Hematopoietic multipotent progenitor cell treated with erythropoietin and hydrocortisone succinate and interleukin-3 and kit ligand, for 4 days (in vitro differentiated cells): ENCODE measurements at regions not wholly inside any gene's neighbourhood (a gene's known extent, or its start where the extent isn't known, plus 50 kb on each side); places are given as distances from the start of the nearest gene placed in this dataset.
"Not testable (repeated sequence)": the region's sequence is repeated elsewhere in the genome, so short reads cannot be mapped to it uniquely, and the experiment has no call there.

Experiments
- DNase-seq: peaks from one replicate; pipeline ENCODE4 v3.0.0-alpha.2; 2015

DNA sequence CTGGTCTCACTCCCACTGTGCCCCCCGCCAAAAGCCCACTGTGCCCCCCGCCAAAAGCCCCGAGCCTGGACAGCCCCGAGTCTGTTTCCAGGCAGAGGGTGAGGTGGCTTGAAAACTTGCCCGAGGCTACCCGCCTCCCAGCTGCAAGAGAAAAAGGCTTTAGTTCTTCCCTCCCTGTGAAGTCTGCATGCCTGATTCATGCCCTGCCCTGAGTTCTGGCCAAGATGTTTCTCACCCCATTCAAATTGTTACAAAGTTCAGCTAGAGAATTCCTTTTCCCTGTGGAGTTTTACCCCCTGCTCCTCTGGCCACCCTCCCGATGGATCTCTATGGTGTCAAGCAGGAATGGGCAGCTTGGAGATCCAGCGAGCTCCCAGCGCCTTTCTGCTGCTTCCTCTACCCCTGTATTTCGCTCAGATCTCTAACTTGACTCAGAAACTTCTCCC lies 298.8 kb upstream of the MAP3K7 start:
- no peak for DNase-seq

DNA sequence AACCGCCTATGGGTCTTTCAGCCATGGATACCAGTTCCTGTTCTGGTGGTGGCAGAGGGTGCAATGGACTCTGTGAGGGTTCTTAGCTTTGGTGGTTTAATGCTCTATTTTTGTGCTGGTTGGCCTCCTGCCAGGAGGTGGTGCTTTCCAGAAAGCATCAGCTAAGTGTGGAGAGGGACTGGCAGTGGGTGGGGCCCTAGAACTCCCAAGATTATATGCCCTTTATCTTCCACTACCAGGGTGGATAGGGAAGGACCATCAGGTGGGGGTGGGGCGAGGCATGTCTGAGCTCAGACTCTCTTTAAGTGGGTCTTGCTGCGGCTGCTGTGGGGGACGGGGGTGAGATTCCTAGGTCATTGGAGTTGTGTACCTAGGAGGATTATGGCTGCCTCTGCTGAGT lies 298.3 kb upstream of the MAP3K7 start:
- DNase-seq, result not testable (repeated sequence)

DNA sequence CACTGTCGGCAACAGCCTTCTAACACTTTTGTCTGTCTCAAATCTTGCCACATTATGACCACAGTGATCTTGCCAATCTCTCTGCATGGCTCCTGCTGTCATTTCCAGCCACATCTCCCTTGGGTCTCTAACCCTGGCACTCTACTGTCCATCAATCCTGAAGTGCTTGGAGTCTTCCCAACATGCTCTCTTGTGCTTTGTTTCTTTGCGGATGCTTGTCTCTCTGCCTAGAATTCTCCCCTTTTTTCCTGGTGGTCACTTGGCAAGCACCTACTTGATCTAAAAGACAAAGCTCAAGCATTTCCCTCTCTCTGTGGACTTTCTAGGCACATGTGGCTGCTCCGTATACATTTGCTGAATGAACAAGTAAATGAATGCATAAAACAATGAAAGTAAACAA lies 290.7 kb upstream of the MAP3K7 start:
- no peak for DNase-seq

DNA sequence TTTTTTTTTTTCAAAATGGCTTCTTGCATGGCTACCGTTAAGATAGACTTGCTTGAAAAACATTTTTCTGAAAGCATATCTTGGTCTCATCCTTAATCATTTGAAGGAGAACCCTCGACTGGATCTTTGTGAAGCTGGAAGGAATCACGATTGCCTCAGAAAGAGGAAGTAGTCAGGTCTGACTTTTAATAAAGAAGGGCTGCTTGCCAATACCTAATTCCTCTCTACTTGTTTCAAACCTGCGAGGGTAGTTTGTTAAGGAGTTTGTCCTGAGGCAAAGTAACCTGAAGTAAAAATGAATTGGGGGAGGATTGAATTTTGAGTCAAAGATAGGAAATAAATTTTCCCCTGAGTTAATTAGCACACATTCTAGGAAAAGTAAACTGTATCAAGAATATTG lies 288.1 kb upstream of the MAP3K7 start:
- peak; percentile 27 for DNase-seq

DNA sequence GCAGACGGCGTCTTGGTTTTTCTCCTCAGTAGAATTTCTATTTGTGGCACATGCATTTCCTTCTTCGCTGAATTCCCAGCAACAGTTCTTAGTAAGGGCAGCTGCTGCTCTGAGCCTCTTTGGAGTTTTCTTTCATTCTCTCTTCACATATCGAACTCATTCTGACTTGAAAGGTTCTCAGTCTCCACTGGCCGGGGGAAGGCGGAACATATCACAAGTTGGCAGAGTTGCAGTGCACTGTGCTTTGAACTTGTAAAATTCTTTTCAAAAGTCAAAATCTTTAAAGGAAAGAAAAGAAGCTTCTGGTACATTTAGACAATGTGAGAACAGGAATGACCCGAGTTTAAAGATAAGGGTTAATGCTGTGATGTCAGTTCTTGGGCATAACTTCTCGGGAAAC lies 286.1 kb upstream of the MAP3K7 start:
- DNase-seq, result no peak

DNA sequence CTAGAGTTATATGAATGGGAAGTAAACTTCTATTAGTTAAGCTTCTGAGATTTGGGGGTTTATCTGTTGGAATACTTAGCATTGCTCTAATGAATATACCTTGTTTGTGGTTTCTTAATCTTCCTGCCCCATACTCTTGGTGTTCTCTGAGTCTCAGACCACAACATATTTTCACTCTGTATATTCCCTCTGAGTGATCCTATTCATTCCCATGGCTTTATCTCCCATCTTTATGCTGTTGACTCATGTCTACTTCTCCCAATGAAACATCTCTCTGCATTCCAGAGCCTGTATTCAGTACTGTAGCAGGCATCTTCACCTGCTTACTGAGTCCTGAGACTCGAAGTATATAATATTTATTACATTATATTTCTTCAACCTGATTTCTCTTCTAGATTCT lies 283.7 kb upstream of the MAP3K7 start:
- no peak for DNase-seq

DNA sequence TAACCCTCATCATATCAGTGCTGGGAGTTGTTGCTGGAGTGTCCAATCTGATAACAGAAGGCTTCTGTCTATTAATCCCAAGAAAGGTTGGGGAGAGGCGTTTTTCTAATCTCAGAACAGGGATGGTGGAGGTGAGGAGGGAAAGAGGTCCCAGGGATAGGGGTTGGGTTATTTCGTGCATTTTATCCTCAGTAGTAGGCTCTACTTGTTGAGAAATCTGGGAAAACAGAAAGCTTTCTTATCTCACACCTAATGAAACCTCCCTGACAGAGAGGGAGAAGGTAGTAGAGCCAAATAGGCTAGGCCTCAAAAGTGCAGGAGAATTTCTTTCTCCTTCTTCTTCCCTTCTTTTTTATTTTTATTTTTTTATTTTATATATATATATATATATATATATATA lies 281.8 kb upstream of the MAP3K7 start:
- no peak for DNase-seq

DNA sequence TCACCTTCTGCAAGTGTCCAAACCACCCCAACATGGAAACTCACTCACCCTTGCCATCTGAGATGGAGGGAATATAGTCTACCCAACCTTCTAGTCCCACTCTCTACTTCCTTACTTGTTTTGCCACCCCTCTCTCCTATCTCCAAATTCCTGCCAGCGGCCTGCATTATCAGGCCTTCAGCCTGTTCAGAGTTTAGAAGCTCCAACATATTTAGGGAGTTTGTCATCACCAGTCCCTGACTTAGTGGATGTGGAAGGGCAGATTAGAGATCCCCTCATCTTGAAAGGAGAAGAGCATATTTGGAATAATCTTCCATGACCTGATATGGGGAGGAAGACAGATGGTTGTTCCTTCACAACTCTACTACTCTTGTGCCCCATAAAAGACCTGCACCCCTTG lies 281.4 kb upstream of the MAP3K7 start:
- no peak for DNase-seq

DNA sequence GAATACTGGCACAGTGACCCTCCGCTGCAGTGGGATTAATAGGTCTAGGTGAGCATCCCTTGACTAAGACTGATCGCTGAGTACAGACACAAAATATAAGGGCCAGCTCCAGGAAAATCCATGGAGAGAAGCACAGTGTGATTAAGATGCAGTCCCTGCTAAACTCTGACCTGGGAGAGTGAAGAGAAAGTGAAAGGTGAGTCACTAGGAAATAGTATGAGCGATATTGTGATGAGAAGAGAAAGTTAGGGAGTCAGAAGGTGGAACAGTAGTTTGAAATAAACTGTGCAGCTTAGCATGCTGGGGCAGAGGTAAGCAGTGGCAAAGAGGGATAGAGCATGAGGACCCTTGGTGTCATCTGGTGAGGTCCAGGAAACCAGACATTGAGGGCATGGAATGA lies 278.6 kb upstream of the MAP3K7 start:
- DNase-seq, result no peak

DNA sequence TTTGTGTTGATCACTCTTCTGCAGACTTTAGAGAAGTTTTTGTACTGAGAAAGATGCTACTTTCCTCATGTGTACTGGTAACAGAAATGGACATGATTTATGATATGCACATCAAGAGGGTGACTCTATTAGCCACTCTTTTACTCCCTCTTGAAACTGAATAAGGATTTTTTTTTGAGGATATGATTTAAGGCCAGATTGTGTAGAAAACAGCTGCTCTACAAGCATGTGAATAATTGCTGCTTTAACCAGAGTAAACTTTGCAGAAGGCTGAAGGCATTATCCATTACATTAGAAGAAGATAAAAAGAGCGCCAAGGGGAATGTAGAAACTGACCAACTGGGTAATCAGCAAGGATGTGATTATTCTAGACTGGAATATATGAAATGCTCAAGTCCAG lies 276.2 kb upstream of the MAP3K7 start:
- DNase-seq, result no peak

DNA sequence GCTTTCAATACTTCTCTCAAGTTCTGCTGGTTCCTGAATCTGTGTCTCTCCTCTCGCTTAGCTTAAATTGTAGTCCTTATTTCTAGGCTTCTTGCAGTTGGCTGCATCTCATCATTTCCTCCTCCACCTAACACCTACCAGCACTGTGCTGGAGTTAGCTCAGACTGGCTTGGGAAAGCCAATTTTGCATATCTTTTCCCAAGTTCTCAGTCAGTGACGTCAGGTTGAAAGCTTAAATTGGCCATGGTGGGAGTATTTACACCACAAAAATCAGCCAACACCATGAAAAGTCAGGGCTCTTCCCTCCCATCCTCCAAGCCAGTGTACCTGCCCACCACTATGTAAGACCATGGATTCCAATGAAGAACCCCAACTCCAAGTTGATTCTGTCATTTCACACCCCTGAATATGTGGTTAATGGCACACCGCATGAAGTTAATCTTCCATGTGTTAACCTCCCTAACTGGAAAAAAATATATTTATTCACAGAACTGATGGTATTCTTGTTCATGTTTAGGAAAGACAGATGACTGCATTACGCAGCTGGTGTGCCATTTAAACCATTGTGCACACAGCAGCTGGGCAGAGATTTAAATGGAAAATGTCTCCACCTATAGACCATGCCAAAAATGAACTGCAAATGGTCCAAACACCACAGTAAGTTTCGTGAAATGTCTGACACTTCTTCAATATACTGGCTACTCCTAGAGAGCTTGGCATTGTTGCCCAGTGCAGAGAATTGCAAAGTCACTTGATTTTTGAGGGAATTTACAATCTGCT lies 274.1 kb upstream of the MAP3K7 start:
- peak; percentile 40 for DNase-seq

DNA sequence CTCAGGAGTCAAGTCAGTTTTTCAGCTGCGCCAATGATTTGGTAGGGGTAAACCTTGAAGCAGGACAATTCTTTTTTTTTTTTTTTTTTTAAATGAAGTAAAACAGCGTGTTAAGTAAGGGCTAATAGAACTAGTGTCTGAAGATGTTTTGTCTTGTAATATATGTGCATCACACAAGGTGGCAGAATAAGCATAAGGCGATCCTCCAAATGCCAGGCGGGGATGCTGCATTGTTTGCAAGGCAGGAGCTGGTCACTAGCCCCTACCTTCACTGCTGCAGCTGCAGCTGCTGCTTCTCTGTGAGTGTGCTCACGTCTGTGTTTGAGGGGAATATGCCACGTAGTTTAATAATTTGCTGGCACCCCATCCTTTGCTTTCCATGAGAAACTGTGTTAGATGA lies 272.7 kb upstream of the MAP3K7 start:
- DNase-seq, result peak; percentile 43

DNA sequence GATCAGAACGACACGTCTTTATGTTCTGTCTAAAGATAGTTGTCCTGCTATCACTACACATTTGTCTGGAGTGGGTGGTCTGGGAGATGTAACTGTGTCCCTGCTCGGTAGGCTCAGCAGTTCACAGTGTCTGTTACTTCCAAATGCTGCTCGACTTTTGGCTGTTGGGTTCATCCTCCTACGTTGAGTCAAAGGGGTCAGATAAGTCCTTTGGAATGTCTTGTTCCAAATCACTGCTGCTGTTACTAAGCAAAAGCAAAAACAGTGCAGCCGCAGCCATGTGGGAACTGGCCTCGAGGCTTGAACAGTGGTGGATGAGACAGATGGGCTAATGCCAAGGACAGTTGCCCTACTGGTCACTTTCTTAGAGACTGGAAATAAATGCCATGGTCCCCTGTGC lies 272.2 kb upstream of the MAP3K7 start:
- no peak for DNase-seq

DNA sequence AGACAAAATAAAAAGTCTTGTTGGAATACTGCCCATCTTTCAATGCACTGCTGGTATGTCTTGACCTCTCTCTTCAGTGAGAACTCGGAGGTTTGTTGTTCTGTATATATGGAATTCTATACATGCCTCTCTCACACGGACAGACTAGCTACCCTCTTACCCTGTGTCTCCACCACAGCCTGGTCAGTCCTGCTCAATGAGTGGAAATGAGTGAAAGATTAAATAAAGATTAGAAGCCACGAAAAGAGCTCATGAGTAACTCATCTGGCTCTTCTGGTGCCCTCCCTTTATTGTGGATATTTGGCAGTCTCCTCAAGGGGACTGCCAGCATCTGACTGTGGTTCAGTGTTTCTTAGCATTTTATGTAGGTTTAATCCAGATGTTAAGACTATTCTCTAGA lies 262.8 kb upstream of the MAP3K7 start:
- DNase-seq, result peak; percentile 1

DNA sequence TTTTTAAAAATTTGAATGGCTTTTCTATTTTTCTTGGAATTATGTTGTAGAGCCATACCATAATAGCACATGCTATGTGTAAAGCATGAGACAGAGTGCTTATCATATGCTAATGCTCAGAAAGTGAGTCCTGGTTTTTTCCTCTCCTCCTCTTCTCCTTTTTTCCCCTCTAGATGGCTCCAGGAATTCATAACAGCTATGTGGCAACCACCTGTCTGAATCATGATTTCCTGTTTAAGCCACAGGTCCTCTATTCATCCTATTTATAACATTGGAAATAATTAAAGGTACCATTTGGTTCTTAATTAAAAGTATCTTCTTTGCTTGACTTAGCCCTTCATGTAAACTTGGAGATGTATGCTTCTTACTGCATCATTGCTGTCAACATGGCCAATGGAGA lies 260.0 kb upstream of the MAP3K7 start:
- no peak for DNase-seq

DNA sequence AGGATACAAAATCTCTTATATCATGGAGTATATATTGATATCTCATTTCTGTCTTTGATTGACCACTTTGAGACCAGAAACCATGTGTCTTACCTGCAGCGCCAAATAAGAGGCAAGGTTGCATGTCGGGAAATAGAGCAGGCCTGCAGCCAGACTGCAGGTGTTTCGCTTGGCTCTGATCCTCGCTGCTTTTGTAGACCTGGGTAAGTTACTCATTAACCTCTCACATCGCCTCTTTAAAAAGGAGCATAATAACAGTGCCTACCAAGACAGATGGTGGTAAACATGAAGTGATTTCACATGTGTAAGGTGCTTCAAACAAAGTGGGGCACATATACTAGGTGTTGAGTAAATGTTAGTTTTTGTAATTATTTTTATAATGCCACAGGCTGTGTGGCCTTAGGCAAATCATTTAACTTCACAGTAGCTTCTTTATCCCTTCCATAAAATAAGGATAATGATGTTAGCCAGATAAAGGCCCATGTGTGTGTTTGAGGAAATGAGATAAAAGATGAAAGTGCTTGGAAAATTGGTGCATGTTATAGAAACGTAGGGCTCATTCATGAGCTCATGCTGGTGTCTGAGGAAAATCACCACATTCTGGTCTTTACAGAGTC lies 248.8 kb upstream of the MAP3K7 start:
- no peak for DNase-seq

DNA sequence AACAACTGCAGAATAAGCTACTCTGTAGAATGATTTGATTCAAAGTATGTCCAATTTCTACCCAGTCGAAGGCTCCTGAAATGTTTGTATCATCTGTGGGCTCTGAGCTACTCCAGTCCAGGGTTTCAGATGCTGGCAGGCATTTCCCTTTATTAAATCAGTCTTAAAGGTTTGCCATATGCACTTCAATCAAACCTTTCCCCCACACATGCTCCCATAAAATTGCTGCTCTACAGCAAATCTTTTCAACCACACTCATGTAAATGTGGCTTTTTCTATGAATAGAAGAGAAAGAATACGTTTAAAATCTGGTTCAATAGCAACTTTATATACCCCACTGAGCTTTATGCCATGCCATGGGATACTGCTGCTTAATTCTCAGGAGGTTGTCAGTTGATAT lies 242.4 kb upstream of the MAP3K7 start:
- no peak for DNase-seq

DNA sequence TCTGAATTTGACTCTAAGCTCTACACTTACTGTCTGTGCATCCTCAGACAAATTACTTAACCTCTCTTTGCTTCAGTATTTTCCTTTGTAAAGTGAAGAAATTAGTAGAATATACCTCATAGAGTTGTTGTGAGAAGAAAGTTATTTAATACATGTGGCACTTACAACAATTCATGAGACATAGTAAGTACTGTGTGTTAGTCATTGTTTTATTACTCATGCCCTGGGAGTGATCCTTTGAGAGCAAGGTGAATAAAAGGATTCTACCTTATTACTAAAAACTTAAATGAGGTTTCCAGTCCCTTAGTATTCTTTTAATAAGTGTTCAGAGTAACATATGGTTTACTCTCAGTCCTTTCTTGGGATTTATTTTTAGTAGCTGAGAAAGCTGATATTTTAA lies 233.6 kb upstream of the MAP3K7 start:
- DNase-seq, result no peak

DNA sequence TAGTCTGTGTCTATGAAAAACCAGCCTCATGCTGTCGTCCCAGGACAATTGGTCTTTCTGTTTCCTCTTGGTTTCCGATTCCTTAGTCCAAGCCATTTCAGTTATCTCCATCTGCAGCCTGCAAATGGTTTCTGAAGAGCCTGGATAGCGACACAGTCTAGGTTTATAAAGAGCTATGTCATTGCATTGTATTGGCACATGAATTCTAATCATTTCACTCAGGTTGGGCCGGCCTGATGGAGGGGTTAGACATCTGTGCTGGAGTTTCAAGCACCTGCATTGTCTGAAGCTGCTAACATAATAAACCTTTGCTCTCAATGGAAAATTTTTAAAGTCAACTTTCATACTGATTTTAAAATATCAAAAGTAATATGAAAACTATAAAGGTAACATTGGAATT lies 232.6 kb upstream of the MAP3K7 start:
- no peak for DNase-seq

DNA sequence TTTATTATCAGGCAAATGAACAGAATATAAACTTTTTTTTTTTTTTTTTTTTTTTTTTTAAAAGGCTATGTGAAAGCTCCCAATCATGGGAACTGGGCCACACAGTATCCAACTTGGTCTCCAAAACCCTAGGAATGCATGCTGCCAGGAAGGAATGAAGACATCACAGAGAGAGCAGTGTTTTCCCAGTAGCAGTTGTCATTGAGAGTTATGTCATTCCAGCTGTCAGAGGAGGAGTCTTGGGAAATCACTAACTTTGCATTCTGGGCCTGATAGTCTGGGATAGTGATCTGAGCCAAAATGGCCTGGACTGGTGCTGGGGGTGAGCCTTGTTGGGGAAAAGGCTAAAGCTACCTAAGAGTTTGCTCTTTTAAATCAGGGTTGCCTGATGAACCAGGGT lies 231.3 kb upstream of the MAP3K7 start:
- DNase-seq, result no peak

DNA sequence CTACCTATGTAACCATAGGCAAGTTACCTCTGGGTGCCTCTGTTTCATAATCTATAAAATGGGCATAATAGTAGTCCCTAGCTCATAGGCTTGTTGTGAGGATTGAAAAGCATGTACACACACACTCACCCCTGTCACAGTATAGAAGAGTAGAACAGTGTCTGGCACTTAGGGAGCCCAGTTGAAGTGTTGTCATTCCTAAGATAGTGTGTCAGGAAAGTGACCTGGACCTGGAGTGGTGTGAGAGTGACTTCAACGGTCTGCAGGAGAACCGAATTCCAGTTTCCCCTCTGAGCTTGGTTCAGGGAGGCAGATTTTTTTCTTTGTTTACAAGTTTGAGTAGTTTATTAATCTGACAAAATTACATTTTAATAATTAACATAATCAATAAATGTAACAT lies 229.9 kb upstream of the MAP3K7 start:
- DNase-seq, result no peak

DNA sequence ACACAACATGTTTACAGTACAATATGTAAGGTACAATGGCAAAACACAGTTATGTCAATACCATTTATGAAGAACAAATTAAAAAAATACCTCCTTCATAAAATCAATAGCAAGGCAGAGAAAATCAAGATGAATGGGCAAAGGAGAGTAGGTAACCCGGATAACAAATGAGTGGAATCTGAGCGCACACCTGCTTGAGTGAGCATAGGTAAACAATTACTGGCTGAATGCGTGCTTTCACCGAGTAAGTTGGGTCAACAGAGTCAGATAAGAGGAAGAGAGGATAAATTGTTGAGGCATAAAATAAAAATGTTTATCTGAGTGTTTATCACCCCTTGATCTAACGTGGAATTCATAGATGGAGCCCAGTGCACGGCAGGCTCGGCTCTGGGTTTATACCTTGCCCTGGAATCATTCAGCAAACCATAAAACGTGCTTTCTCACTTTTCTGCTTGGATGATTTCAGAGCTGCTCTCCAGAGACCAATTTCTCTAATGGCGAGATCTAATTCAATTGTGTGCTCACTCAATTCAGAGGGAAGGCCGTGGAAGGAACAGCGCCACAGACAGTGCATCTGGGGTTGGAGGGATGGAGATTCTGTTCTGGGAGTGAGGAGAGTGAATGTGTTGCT lies 224.8 kb upstream of the MAP3K7 start:
- no peak for DNase-seq

DNA sequence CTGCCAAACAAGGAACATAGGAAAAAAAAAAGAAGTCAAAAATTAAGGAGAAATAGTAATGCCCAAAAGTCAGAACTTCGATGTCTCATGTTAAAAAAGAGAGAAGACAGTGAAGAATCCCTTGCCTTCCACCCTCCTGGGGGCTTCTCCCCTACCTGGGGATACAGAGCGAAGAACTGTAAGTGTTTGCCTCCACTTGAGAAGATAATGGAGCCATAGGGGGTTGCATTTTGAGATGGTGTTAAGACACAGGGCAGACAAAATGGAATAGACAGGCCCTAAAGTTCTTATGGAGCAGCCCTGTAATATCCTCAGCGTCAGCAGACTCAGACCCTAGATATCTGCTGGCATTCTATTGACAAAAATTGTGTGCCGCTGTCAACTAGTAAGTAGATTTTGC lies 222.2 kb upstream of the MAP3K7 start:
- no peak for DNase-seq
